Ascending aorta (tissue), 2 donors: ENCODE measurements at regions not wholly inside any gene's neighbourhood (a gene's known extent, or its start where the extent isn't known, plus 50 kb on each side); places are given as distances from the start of the nearest gene placed in this dataset.

Experiments used
- DNase-seq, 2 donors: peaks; one replicate each; pipeline ENCODE4 v3.0.0-alpha.2; 2019; ENCODE audit warnings: low spot score in 2 of 2
- H3K27ac ChIP-seq, 2 donors: fragments of 200-600 bp; sonication (generic); one replicate each; pipeline ENCODE4 v1.5.1; 2016 to 2017; ENCODE audit warnings: mild to moderate bottlenecking in 1 of 2
- H3K27me3 ChIP-seq: fragments of 200-600 bp; sonication (generic); one replicate; pipeline ENCODE4 v1.5.1; 2017
- H3K36me3 ChIP-seq, 2 donors: fragments of 200-600 bp; sonication (generic); one replicate each; pipeline ENCODE4 v1.5.1; 2016
- H3K4me1 ChIP-seq, 2 donors: fragments of 200-600 bp; sonication (generic); one replicate each; pipeline ENCODE4 v1.5.1; 2016 to 2017; ENCODE audit warnings: mild to moderate bottlenecking in 1 of 2
- H3K4me3 ChIP-seq, 2 donors: fragments of 200-600 bp; sonication (generic); one replicate each; pipeline ENCODE4 v1.5.1; 2016 to 2017; ENCODE audit warnings: mild to moderate bottlenecking in 1 of 2
- H3K9me3 ChIP-seq, 2 donors: fragments of 200-600 bp; sonication (generic); one replicate each; pipeline ENCODE4 v1.5.1; 2016
- intact Hi-C: fragments of 100-400 bp; cut with DNase I; formaldehyde crosslinking; loops from one replicate; pipeline ENCODE4 v1.15.1; 2023
- TF ChIP-seq, protein P1 (sequence below), 3 experiments: fragments of 200-600 bp in 2 of 3; fragments of 450-650 bp in 1 of 3; sonication (generic) in 2 of 3; IDR thresholded peaks; one replicate each; pipeline ENCODE4 v1.5.1; 2016 to 2019; ENCODE audit warnings: antibody characterized with exemption in 3 of 3, mild to moderate bottlenecking in 1 of 3, moderate library complexity in 1 of 3

DNA sequence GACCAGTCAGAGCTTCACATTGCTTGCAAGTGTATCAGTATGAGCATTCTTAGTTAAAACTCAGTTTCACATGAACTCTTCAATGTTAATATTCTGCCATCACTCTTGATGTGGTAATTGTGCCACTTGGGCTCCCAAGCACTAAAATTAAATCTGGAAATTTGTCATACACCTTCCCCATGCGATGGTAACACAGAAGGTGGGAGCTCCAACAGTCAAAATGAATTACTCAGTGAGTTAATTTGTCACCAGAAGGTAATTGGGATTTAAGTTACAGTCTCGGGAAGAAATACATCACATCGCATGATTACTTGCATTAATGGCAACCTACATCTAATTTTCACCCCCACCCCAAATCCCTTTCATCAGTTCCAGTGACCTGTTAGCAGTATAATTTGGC, 376.5 kb upstream of the DAB1 start:
- no peak for DNase-seq
- H3K27me3 ChIP-seq, result no peaks in the 10 kb centered on the region
- no peak overlapping the region for H3K27ac ChIP-seq
- intact Hi-C loops, result no loop called here
- H3K9me3 ChIP-seq, result no peaks in the 10 kb centered on the region
- H3K36me3 ChIP-seq, result no peaks in the 10 kb centered on the region
- TF ChIP-seq, protein P1, sequence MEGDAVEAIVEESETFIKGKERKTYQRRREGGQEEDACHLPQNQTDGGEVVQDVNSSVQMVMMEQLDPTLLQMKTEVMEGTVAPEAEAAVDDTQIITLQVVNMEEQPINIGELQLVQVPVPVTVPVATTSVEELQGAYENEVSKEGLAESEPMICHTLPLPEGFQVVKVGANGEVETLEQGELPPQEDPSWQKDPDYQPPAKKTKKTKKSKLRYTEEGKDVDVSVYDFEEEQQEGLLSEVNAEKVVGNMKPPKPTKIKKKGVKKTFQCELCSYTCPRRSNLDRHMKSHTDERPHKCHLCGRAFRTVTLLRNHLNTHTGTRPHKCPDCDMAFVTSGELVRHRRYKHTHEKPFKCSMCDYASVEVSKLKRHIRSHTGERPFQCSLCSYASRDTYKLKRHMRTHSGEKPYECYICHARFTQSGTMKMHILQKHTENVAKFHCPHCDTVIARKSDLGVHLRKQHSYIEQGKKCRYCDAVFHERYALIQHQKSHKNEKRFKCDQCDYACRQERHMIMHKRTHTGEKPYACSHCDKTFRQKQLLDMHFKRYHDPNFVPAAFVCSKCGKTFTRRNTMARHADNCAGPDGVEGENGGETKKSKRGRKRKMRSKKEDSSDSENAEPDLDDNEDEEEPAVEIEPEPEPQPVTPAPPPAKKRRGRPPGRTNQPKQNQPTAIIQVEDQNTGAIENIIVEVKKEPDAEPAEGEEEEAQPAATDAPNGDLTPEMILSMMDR (IDR thresholded peaks at IDR 0.05), result no peak
- no peak overlapping the region for H3K4me3 ChIP-seq
- H3K4me1 ChIP-seq, result no peaks in the 10 kb centered on the region

DNA sequence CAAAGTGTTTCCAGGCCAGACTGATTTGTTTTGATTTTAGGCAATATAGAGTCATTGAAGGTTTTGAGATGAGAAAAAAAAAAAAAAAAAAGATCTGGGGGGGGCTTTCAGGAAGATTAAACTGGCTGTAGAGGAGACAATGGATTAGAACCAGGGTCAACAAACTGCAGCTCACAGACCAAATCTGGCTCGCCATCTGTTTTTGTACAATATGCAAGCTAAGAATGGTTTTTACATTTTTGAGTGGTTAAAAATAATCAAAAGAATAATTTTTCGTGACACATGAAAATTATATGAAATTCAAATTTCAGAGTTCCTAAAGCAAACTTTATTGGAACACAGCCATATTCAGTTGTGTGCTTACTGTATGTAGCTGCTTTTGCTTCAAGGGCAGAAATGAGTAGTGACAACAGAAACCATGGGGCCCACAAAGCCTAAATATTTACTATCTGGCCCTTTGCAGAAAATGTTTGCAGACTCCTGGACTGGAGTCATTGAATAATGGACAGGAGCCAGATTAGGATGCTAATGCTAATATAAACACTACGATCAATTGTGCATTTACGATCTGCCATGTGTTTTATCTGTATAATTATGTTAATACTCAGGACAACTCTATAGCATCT, 375.7 kb upstream of the DAB1 start:
- intact Hi-C loops, result no loop called here
- Histone ChIP-seq H3K4me3 (no peak overlapping the region), H3K27me3 (no peaks in the 10 kb centered on the region), H3K36me3 (no peaks in the 10 kb centered on the region), H3K27ac (no peak overlapping the region), H3K9me3 (no peaks in the 10 kb centered on the region), H3K4me1 (no peaks in the 10 kb centered on the region)
- no peak for DNase-seq
- TF ChIP-seq, protein P1 (IDR thresholded peaks at IDR 0.05), result no peak

DNA sequence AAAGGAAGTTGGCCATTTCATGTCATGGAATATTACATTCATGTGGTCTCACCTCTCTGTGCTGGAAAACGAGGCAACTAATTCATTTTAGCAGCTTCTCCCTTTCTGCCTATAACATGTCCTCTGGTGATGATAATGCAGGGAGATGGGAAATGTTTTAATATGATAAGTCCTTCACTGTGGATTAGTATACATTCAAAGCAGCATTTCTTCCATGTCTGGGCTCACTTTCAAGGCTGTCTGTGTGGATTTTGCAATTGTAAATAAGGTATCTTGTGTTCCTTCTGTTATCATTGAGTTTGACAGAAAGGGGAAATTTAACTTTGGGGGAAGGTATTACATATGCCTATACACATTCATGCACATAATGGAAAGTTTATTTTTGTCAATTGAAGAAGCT, 374.7 kb upstream of the DAB1 start:
- Histone ChIP-seq H3K27ac (no peak overlapping the region), H3K9me3 (no peaks in the 10 kb centered on the region), H3K27me3 (no peaks in the 10 kb centered on the region), H3K4me3 (no peak overlapping the region), H3K4me1 (no peaks in the 10 kb centered on the region), H3K36me3 (no peaks in the 10 kb centered on the region)
- DNase-seq, result no peak
- TF ChIP-seq, protein P1 (IDR thresholded peaks at IDR 0.05), result no peak
- intact Hi-C loops, result no loop called here

DNA sequence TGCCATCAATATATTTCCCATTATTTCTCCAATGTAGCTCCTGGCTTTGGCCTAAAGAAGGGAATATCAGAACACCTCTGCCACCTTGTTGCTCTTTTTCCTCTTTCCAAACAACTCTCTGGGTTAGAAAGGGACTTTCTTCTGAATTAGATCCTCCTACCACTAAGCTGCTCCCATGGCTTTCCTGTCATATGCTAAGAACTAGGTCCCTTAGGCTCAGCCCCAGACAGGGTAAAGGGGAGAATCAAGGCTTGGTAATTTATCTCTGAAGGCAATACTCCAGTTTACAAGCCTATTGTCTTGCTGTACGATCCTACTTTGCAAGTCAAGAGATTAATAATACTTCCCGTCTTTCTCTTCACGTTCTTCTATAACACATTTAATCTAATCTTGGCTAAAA, 373.2 kb upstream of the DAB1 start:
- TF ChIP-seq, protein P1 (IDR thresholded peaks at IDR 0.05), result no peak
- Histone ChIP-seq H3K27me3 (no peaks in the 10 kb centered on the region), H3K4me1 (no peaks in the 10 kb centered on the region), H3K9me3 (no peaks in the 10 kb centered on the region), H3K27ac (no peak overlapping the region), H3K4me3 (no peak overlapping the region), H3K36me3 (no peaks in the 10 kb centered on the region)
- intact Hi-C loops, result no loop called here
- no peak for DNase-seq

DNA sequence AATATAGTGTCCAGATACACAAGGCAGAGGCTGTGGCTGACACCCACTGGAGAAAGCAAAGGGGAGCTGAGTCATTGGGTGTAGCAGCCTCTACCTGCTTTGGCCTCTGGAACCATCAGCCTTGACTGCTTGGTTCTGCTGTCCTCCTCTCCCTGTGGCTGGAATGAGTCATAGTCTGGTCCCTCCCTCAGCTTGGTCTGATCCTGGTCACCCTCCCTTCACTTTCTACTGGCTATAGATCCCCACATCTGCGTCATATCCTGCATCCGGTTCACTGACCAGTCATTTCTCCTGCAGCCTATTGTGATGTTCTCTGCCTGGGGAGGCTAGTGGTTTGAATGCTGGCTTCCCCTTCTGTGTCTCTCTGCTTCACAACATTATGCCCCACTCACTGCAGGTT, 372.8 kb upstream of the DAB1 start:
- Histone ChIP-seq H3K36me3 (no peaks in the 10 kb centered on the region), H3K9me3 (no peaks in the 10 kb centered on the region), H3K4me3 (no peak overlapping the region), H3K4me1 (no peaks in the 10 kb centered on the region), H3K27me3 (no peaks in the 10 kb centered on the region), H3K27ac (no peak overlapping the region)
- TF ChIP-seq, protein P1 (IDR thresholded peaks at IDR 0.05), result no peak
- DNase-seq, result no peak
- intact Hi-C loops, result no loop called here

DNA sequence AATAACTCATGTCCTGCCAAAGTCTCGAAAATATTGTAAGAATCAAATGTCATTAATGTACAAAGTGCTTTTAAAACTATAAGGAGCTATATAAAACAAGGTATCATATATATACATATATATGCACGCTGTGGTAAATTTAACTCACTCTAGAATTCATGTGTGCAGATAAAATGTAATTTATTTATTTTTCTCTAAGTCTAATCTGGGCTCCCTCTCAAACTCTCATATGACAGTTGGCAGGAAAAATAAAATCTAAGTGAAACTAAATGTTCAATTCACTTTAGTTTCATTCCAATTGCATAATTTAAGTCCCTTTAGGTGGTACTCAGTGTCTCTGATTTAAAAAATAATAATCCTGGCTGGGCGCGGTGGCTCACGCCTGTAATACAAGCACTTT, 372.0 kb upstream of the DAB1 start:
- Histone ChIP-seq H3K9me3 (no peaks in the 10 kb centered on the region), H3K4me1 (no peaks in the 10 kb centered on the region), H3K27ac (no peak overlapping the region), H3K4me3 (no peak overlapping the region), H3K36me3 (no peaks in the 10 kb centered on the region), H3K27me3 (no peaks in the 10 kb centered on the region)
- intact Hi-C loops, result no loop called here
- no peak for DNase-seq
- TF ChIP-seq, protein P1 (IDR thresholded peaks at IDR 0.05), result no peak
